GM23338 (cell line): ENCODE measurements at regions not wholly inside any gene's neighbourhood (a gene's known extent, or its start where the extent isn't known, plus 50 kb on each side); places are given as distances from the start of the nearest gene placed in this dataset.
"Not testable (repeated sequence)": the region's sequence is repeated elsewhere in the genome, so short reads cannot be mapped to it uniquely, and the experiment has no call there.

Experiments
- ATAC-seq: fragments of 200-7000 bp; cut with Tn5 transposase; 3 replicates; pipeline ENCODE4 v1.9.1; 2020
- DNase-seq: peaks from one replicate; pipeline ENCODE4 v3.0.0-alpha.2; 2015; ENCODE audit warnings: low spot score
- H2AFZ ChIP-seq: fragments of 200-600 bp; sonication (generic); 2 replicates; pipeline ENCODE4 v1.8.0; 2016; ENCODE audit warnings: antibody characterized with exemption, mild to moderate bottlenecking, moderate library complexity
- H3F3A ChIP-seq: fragments of 200-600 bp; sonication (generic); replicated peaks from 2 replicates; pipeline ENCODE4 v1.8.0; 2017; ENCODE audit warnings: antibody characterized with exemption, mixed run types, low read depth
- H3K27ac ChIP-seq: fragments of 200-600 bp; sonication (generic); 2 replicates; pipeline ENCODE4 v1.6.1; 2016; ENCODE audit warnings: low read depth
- H3K27me3 ChIP-seq: fragments of 200-600 bp; sonication (generic); 2 replicates; pipeline ENCODE4 v1.8.0; 2016; ENCODE audit warnings: mild to moderate bottlenecking, mixed run types, moderate library complexity; ENCODE audit not compliant: insufficient read depth
- H3K36me3 ChIP-seq: fragments of 200-600 bp; sonication (generic); 2 replicates; pipeline ENCODE4 v1.8.0; 2016; ENCODE audit warnings: mild to moderate bottlenecking; ENCODE audit not compliant: insufficient read depth
- H3K4me1 ChIP-seq: fragments of 200-600 bp; sonication (generic); 2 replicates; pipeline ENCODE4 v1.8.0; 2016; ENCODE audit warnings: mild to moderate bottlenecking, moderate library complexity; ENCODE audit not compliant: insufficient read depth
- H3K4me2 ChIP-seq: fragments of 200-600 bp; sonication (generic); 2 replicates; pipeline ENCODE4 v1.7.1; 2017; ENCODE audit warnings: mixed run types
- H3K4me3 ChIP-seq: fragments of 200-600 bp; sonication (generic); 2 replicates; pipeline ENCODE4 v1.6.1; 2016; ENCODE audit warnings: mixed run types
- H3K79me2 ChIP-seq: fragments of 200-600 bp; sonication (generic); replicated peaks from 2 replicates; pipeline ENCODE4 v1.8.0; 2017; ENCODE audit warnings: mild to moderate bottlenecking; ENCODE audit not compliant: insufficient read depth
- H3K9me2 ChIP-seq: fragments of 200-600 bp; sonication (generic); 2 replicates; pipeline ENCODE4 v1.8.0; 2017; ENCODE audit not compliant: insufficient read depth
- H4K20me1 ChIP-seq: fragments of 200-600 bp; sonication (generic); replicated peaks from 2 replicates; pipeline ENCODE4 v1.8.0; 2017; ENCODE audit warnings: mild to moderate bottlenecking; ENCODE audit not compliant: insufficient read depth
- H3K27ac Mint-ChIP-seq: 2 replicates; pipeline ENCODE4 v1.8.0; 2020; ENCODE audit warnings: inconsistent platforms, mild to moderate bottlenecking, moderate library complexity, mixed read lengths
- H3K27me3 Mint-ChIP-seq: 3 replicates; pipeline ENCODE4 v1.8.0; 2022; ENCODE audit warnings: low read depth, mild to moderate bottlenecking, moderate library complexity, mixed read lengths, inconsistent platforms; ENCODE audit not compliant: insufficient read depth, poor library complexity
- H3K36me3 Mint-ChIP-seq: 3 replicates; pipeline ENCODE4 v1.8.0; 2021; ENCODE audit warnings: low read depth, mild to moderate bottlenecking, inconsistent platforms, moderate library complexity, mixed read lengths
- H3K4me1 Mint-ChIP-seq: 3 replicates; pipeline ENCODE4 v1.8.0; 2020; ENCODE audit warnings: mild to moderate bottlenecking, inconsistent platforms, mixed read lengths
- H3K4me3 Mint-ChIP-seq: 3 replicates; pipeline ENCODE4 v1.8.0; 2021; ENCODE audit warnings: moderate library complexity, mild to moderate bottlenecking, inconsistent platforms, mixed read lengths
- H3K9me3 Mint-ChIP-seq: 3 replicates; pipeline ENCODE4 v1.8.0; 2020; ENCODE audit warnings: moderate library complexity, mild to moderate bottlenecking, inconsistent platforms, mixed read lengths
- CREB1 ChIP-seq: fragments of 250-450 bp; sonication (Bioruptor Pico); IDR thresholded peaks from 2 replicates; pipeline ENCODE4 v1.5.0; 2020; ENCODE audit warnings: low read depth, mild to moderate bottlenecking, moderate library complexity
- CTCF ChIP-seq, 2 experiments: fragments of 200-600 bp in 1 of 2; sonication (generic) in 1 of 2; conservative IDR thresholded peaks; 2 replicates each; pipeline versions ENCODE4 v1.5.1 to v1.6.1; 2016 to 2017; ENCODE audit warnings: antibody characterized with exemption in 2 of 2, low read depth in 2 of 2, mild to moderate bottlenecking in 2 of 2, moderate library complexity in 1 of 2
- EZH2 ChIP-seq: fragments of 200-600 bp; sonication (generic); IDR thresholded peaks from one replicate; pipeline ENCODE4 v1.8.0; 2017; ENCODE audit warnings: antibody characterized with exemption, mild to moderate bottlenecking, low read depth; ENCODE audit not compliant: unreplicated experiment
- EZH2phosphoT487 ChIP-seq: fragments of 200-600 bp; sonication (generic); IDR thresholded peaks from one replicate; pipeline ENCODE4 v1.8.1; 2018; ENCODE audit warnings: antibody characterized with exemption; ENCODE audit not compliant: unreplicated experiment
- JUNB ChIP-seq: IDR thresholded peaks from one replicate; pipeline ENCODE4 v1.6.1; 2016; ENCODE audit warnings: antibody characterized with exemption; ENCODE audit not compliant: unreplicated experiment
- NANOG ChIP-seq: IDR thresholded peaks from 2 replicates; pipeline ENCODE4 v1.6.1; 2016; ENCODE audit warnings: antibody characterized with exemption, borderline replicate concordance
- POLR2AphosphoS5 ChIP-seq: IDR thresholded peaks from 2 replicates; pipeline ENCODE4 v1.6.1; 2016; ENCODE audit warnings: antibody characterized with exemption, low read depth
- ZNF114 ChIP-seq: fragments of 250-450 bp; sonication (Bioruptor Pico); IDR thresholded peaks from 2 replicates; pipeline ENCODE4 v1.5.0; 2020; ENCODE audit warnings: mild to moderate bottlenecking, moderate library complexity
- ZNF331 ChIP-seq: fragments of 250-450 bp; sonication (Bioruptor Pico); IDR thresholded peaks from 2 replicates; pipeline ENCODE4 v1.5.0; 2020; ENCODE audit warnings: low read depth, mild to moderate bottlenecking, moderate library complexity
- ZNF462 ChIP-seq: fragments of 250-450 bp; sonication (Bioruptor Pico); IDR thresholded peaks from 2 replicates; pipeline ENCODE4 v1.5.0; 2020; ENCODE audit warnings: mild to moderate bottlenecking, moderate library complexity
- TF ChIP-seq, protein P1 (sequence below): IDR thresholded peaks from 2 replicates; pipeline ENCODE4 v1.6.1; 2016; ENCODE audit warnings: antibody characterized with exemption

- H3K9me2 ChIP-seq: peaks cover 12% of the 10 kb centered on the region
- not testable (repeated sequence) for H3K4me3 Mint-ChIP-seq, H3K4me3 ChIP-seq, H4K20me1 ChIP-seq, H3K27ac ChIP-seq, H3K4me1 ChIP-seq, H3K36me3 ChIP-seq, H3K4me2 ChIP-seq, H3K27ac Mint-ChIP-seq, ATAC-seq, DNase-seq, H3K27me3 ChIP-seq, H3K4me1 Mint-ChIP-seq, H3K79me2 ChIP-seq, H3F3A ChIP-seq, H3K27me3 Mint-ChIP-seq
- Mint-ChIP-seq H3K9me3 (peaks cover 22% of the 10 kb centered on the region), H3K36me3 (peaks cover 12% of the 10 kb centered on the region; the same call in 2 of the 3 replicates)
- H2AFZ ChIP-seq: peak overlapping the region; percentile 6; the same call in 1 of the 2 replicates
Observed at GRCh38 chr4:33740871-33741270, 2503.4 kb downstream of the ARAP2 start.

DNA sequence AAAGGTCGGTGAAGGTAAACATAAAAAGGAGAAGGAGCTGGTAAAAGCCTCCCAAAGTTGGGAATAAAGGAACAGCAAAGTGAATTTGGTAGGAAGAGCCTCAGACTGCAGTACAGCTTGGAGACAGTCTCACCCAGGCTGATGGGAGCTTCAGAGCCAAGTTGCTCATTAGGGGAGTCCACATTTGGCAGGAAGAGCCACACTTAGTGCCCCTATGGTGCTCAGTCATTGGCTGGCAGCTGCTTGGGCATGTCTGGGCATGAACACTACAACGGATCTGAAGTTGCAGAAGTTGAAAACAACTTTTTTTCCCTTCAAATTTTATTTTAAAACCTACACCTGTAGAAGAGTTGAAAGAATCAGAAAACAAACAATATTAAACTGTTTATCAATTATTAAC, 2497.3 kb downstream of the ARAP2 start:
- H3K4me2 ChIP-seq: no peak overlapping the region
- no peak overlapping the region for H3K4me3 ChIP-seq
- H3K4me1 ChIP-seq: no peaks in the 10 kb centered on the region
- no peaks in the 10 kb centered on the region for H3K4me1 Mint-ChIP-seq
- no peak for ATAC-seq
- no peaks in the 10 kb centered on the region for H4K20me1 ChIP-seq
- H3K79me2 ChIP-seq: no peaks in the 10 kb centered on the region
- H3K36me3 Mint-ChIP-seq: peaks cover 18% of the 10 kb centered on the region; the same call in 2 of the 3 replicates
- H3K27me3 Mint-ChIP-seq: peaks cover 2% of the 10 kb centered on the region
- H3F3A ChIP-seq: no peaks in the 10 kb centered on the region
- H3K36me3 ChIP-seq: no peaks in the 10 kb centered on the region
- peak overlapping the region; percentile 95; the same call in 1 of the 2 replicates for H2AFZ ChIP-seq
- no peak for DNase-seq
- H3K9me3 Mint-ChIP-seq: peaks cover 17% of the 10 kb centered on the region
- H3K4me3 Mint-ChIP-seq: no peak overlapping the region
- H3K9me2 ChIP-seq: peaks cover 18% of the 10 kb centered on the region
- no peaks in the 10 kb centered on the region for H3K27me3 ChIP-seq
- no peak overlapping the region for H3K27ac ChIP-seq
- H3K27ac Mint-ChIP-seq: no peak overlapping the region
- TF ChIP-seq NANOG (no peak), POLR2AphosphoS5 (no peak), ZNF114 (CRISPR knock-in tag) (no peak), ZNF331 (CRISPR knock-in tag) (no peak), EZH2 (no peak), CTCF (conservative IDR thresholded peaks at IDR 0.05; ENCODE audit: low read depth in 2 of 2) (no peak), ZNF462 (CRISPR knock-in tag) (no peak), CREB1 (CRISPR knock-in tag) (no peak), JUNB (no peak), EZH2phosphoT487 (no peak)
- TF ChIP-seq, protein P1, sequence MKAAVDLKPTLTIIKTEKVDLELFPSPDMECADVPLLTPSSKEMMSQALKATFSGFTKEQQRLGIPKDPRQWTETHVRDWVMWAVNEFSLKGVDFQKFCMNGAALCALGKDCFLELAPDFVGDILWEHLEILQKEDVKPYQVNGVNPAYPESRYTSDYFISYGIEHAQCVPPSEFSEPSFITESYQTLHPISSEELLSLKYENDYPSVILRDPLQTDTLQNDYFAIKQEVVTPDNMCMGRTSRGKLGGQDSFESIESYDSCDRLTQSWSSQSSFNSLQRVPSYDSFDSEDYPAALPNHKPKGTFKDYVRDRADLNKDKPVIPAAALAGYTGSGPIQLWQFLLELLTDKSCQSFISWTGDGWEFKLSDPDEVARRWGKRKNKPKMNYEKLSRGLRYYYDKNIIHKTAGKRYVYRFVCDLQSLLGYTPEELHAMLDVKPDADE: no peak
